AG20443 (cell line): ENCODE measurements at regions not wholly inside any gene's neighbourhood (a gene's known extent, or its start where the extent isn't known, plus 50 kb on each side); places are given as distances from the start of the nearest gene placed in this dataset.
"Not testable (repeated sequence)": the region's sequence is repeated elsewhere in the genome, so short reads cannot be mapped to it uniquely, and the experiment has no call there.

ENCODE experiments used
- DNase-seq: peaks from one replicate; pipeline ENCODE4 v3.0.0; 2012; ENCODE audit warnings: low spot score, mixed read lengths

GRCh38 chr2:137888845-137889244, 75.4 kb upstream of the HNMT start:
- DNase-seq, result peak; percentile 21

- no peak for DNase-seq
These were observed 71.5 kb upstream of the HNMT start for GRCh38 chr2:137892739-137893138.

- no peak for DNase-seq
These were observed 71.1 kb upstream of the HNMT start for GRCh38 chr2:137893145-137893544.

- DNase-seq, result no peak
These were observed 67.8 kb upstream of the HNMT start for GRCh38 chr2:137896467-137896866.

- no peak for DNase-seq
These were observed 67.2 kb upstream of the HNMT start for GRCh38 chr2:137897082-137897481.

- no peak for DNase-seq
These were observed 63.7 kb upstream of the HNMT start for GRCh38 chr2:137900421-137901141.

GRCh38 chr2:137910641-137911040, 53.6 kb upstream of the HNMT start:
- peak; percentile 23 for DNase-seq

GRCh38 chr2:137912371-137912770, 51.9 kb upstream of the HNMT start:
- no peak for DNase-seq

GRCh38 chr2:137913169-137913568, 51.1 kb upstream of the HNMT start:
- no peak for DNase-seq

- not testable (repeated sequence) for DNase-seq
These were observed 50.6 kb upstream of the HNMT start for GRCh38 chr2:137913648-137914047.
